ENCODE measurements at regions not wholly inside any gene's neighbourhood (a gene's known extent, or its start where the extent isn't known, plus 50 kb on each side); places are given as distances from the start of the nearest gene placed in this dataset.

DNA sequence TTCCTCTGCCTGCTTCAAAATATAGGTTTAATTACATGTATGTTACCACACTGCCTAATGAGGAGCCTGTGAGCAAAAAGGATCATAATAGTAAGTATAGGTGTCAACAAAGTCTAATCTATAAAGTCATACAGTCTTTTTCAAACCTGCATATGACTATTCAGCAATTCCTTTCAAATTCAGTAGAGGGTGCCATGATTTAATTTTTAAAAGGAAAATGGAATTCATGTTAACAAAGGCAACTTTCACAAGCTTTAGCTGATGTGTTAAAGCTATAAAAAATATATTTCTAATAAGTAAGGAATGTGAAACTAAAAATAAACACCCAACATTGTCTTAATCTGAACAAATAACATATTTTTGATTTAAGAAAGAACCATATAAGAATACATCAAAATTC lies 52.1 kb downstream of the MPP7 start:
- Histone ChIP-seq H3F3A (ENCODE audit: insufficient read depth) (no peaks in the 10 kb centered on the region), H3K9me3 (ENCODE audit: insufficient read depth, low read length) (no peaks in the 10 kb centered on the region), H3K4me3 (ENCODE audit: insufficient read depth, low read length, poor library complexity, severe bottlenecking) (no peak overlapping the region), H3K36me3 (ENCODE audit: low read length) (no peaks in the 10 kb centered on the region), H3K79me2 (ENCODE audit: insufficient read depth, low read length) (no peaks in the 10 kb centered on the region), H3K9ac (ENCODE audit: low read length) (no peak overlapping the region), H2AFZ (ENCODE audit: low read depth, low read length, severe bottlenecking) (no peak overlapping the region), H3K27ac (ENCODE audit: low read depth, low read length) (no peak overlapping the region), H3K4me2 (ENCODE audit: low read depth, low read length, poor library complexity, severe bottlenecking) (no peak overlapping the region), H3K27me3 (ENCODE audit: low read length) (no peaks in the 10 kb centered on the region), H3K9me2 (replicated peaks; ENCODE audit: insufficient read depth, low read length) (no peaks in the 10 kb centered on the region), H4K20me1 (ENCODE audit: low read depth, low read length) (no peaks in the 10 kb centered on the region)
- TF ChIP-seq EZH2phosphoT487 (conservative IDR thresholded peaks at IDR 0.05; ENCODE audit: low read length): no peak
- TF ChIP-seq, protein P1, sequence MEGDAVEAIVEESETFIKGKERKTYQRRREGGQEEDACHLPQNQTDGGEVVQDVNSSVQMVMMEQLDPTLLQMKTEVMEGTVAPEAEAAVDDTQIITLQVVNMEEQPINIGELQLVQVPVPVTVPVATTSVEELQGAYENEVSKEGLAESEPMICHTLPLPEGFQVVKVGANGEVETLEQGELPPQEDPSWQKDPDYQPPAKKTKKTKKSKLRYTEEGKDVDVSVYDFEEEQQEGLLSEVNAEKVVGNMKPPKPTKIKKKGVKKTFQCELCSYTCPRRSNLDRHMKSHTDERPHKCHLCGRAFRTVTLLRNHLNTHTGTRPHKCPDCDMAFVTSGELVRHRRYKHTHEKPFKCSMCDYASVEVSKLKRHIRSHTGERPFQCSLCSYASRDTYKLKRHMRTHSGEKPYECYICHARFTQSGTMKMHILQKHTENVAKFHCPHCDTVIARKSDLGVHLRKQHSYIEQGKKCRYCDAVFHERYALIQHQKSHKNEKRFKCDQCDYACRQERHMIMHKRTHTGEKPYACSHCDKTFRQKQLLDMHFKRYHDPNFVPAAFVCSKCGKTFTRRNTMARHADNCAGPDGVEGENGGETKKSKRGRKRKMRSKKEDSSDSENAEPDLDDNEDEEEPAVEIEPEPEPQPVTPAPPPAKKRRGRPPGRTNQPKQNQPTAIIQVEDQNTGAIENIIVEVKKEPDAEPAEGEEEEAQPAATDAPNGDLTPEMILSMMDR (IDR thresholded peaks at IDR 0.05; ENCODE audit: insufficient read depth, low read length, poor library complexity, severe bottlenecking): peak; percentile 13

- no peak overlapping the region for H3K4me2 ChIP-seq (ENCODE audit: low read depth, low read length, poor library complexity, severe bottlenecking)
- H2AFZ ChIP-seq (ENCODE audit: low read depth, low read length, severe bottlenecking): no peak overlapping the region
- no peak overlapping the region for H3K4me3 ChIP-seq (ENCODE audit: insufficient read depth, low read length, poor library complexity, severe bottlenecking)
- H3K27me3 ChIP-seq (ENCODE audit: low read length): no peaks in the 10 kb centered on the region
- H3F3A ChIP-seq (ENCODE audit: insufficient read depth): no peaks in the 10 kb centered on the region
- no peaks in the 10 kb centered on the region for H3K79me2 ChIP-seq (ENCODE audit: insufficient read depth, low read length)
- TF ChIP-seq EZH2phosphoT487 (conservative IDR thresholded peaks at IDR 0.05; ENCODE audit: low read length): no peak
- TF ChIP-seq, protein P1 (IDR thresholded peaks at IDR 0.05; ENCODE audit: insufficient read depth, low read length, poor library complexity, severe bottlenecking): no peak
- no peaks in the 10 kb centered on the region for H3K36me3 ChIP-seq (ENCODE audit: low read length)
- H3K27ac ChIP-seq (ENCODE audit: low read depth, low read length): no peak overlapping the region
- no peaks in the 10 kb centered on the region for H4K20me1 ChIP-seq (ENCODE audit: low read depth, low read length)
- H3K9me3 ChIP-seq (ENCODE audit: insufficient read depth, low read length): no peaks in the 10 kb centered on the region
- H3K9me2 ChIP-seq (replicated peaks; ENCODE audit: insufficient read depth, low read length): no peaks in the 10 kb centered on the region
- H3K9ac ChIP-seq (ENCODE audit: low read length): no peak overlapping the region
Observed at GRCh38 chr10:28250358-28250757, 52.5 kb downstream of the MPP7 start.

GRCh38 chr10:28249512-28249911 lies 53.4 kb downstream of the MPP7 start:
- no peaks in the 10 kb centered on the region for H4K20me1 ChIP-seq (ENCODE audit: low read depth, low read length)
- no peak overlapping the region for H3K9ac ChIP-seq (ENCODE audit: low read length)
- no peaks in the 10 kb centered on the region for H3K27me3 ChIP-seq (ENCODE audit: low read length)
- H3K4me2 ChIP-seq (ENCODE audit: low read depth, low read length, poor library complexity, severe bottlenecking): no peak overlapping the region
- H3K36me3 ChIP-seq (ENCODE audit: low read length): no peaks in the 10 kb centered on the region
- H3K9me2 ChIP-seq (replicated peaks; ENCODE audit: insufficient read depth, low read length): no peaks in the 10 kb centered on the region
- no peak for TF ChIP-seq EZH2phosphoT487 (conservative IDR thresholded peaks at IDR 0.05; ENCODE audit: low read length)
- TF ChIP-seq, protein P1 (IDR thresholded peaks at IDR 0.05; ENCODE audit: insufficient read depth, low read length, poor library complexity, severe bottlenecking): no peak
- H3K9me3 ChIP-seq (ENCODE audit: insufficient read depth, low read length): no peaks in the 10 kb centered on the region
- no peak overlapping the region for H2AFZ ChIP-seq (ENCODE audit: low read depth, low read length, severe bottlenecking)
- H3K79me2 ChIP-seq (ENCODE audit: insufficient read depth, low read length): no peaks in the 10 kb centered on the region
- no peak overlapping the region for H3K4me3 ChIP-seq (ENCODE audit: insufficient read depth, low read length, poor library complexity, severe bottlenecking)
- no peaks in the 10 kb centered on the region for H3F3A ChIP-seq (ENCODE audit: insufficient read depth)
- no peak overlapping the region for H3K27ac ChIP-seq (ENCODE audit: low read depth, low read length)
